ENCODE measurements at regions not wholly inside any gene's neighbourhood (a gene's known extent, or its start where the extent isn't known, plus 50 kb on each side); places are given as distances from the start of the nearest gene placed in this dataset.
"Not testable (repeated sequence)": the region's sequence is repeated elsewhere in the genome, so short reads cannot be mapped to it uniquely, and the experiment has no call there.

GRCh38 chr9:86491468-86492266, 137.5 kb upstream of the TUT7 start:
- DNase-seq (ENCODE audit: low read depth in 3 of 3), result no peak

- no peak for DNase-seq (ENCODE audit: low read depth in 3 of 3)
These were observed 134.6 kb upstream of the TUT7 start for GRCh38 chr9:86488794-86489193.

GRCh38 chr9:86488345-86488744, 134.1 kb upstream of the TUT7 start:
- no peak for DNase-seq (ENCODE audit: low read depth in 3 of 3)

GRCh38 chr9:86487838-86488233, 133.6 kb upstream of the TUT7 start:
- no peak for DNase-seq (ENCODE audit: low read depth in 3 of 3)

GRCh38 chr9:86486891-86487837, 133.0 kb upstream of the TUT7 start:
- no peak for DNase-seq (ENCODE audit: low read depth in 3 of 3)

- DNase-seq (ENCODE audit: low read depth in 3 of 3), result no peak
These were observed 131.1 kb upstream of the TUT7 start for GRCh38 chr9:86485359-86485758.

GRCh38 chr9:86483496-86483895, 129.3 kb upstream of the TUT7 start:
- no peak for DNase-seq (ENCODE audit: low read depth in 3 of 3)

GRCh38 chr9:86481466-86481865, 127.3 kb upstream of the TUT7 start:
- no peak for DNase-seq (ENCODE audit: low read depth in 3 of 3)

GRCh38 chr9:86475255-86475654, 121.0 kb upstream of the TUT7 start:
- DNase-seq (ENCODE audit: low read depth in 3 of 3), result not testable (repeated sequence)

GRCh38 chr9:86471171-86471815, 117.1 kb upstream of the TUT7 start:
- no peak for DNase-seq (ENCODE audit: low read depth in 3 of 3)

- no peak for DNase-seq (ENCODE audit: low read depth in 3 of 3)
These were observed 116.1 kb upstream of the TUT7 start for GRCh38 chr9:86470326-86470725.

GRCh38 chr9:86469476-86470250, 115.5 kb upstream of the TUT7 start:
- DNase-seq (ENCODE audit: low read depth in 3 of 3), result no peak

- no peak for DNase-seq (ENCODE audit: low read depth in 3 of 3)
These were observed 110.0 kb upstream of the TUT7 start for GRCh38 chr9:86464242-86464641.

- DNase-seq (ENCODE audit: low read depth in 3 of 3), result no peak
These were observed 106.2 kb upstream of the TUT7 start for GRCh38 chr9:86460216-86461002.

GRCh38 chr9:86459599-86460155, 105.5 kb upstream of the TUT7 start:
- DNase-seq (ENCODE audit: low read depth in 3 of 3), result no peak

GRCh38 chr9:86459191-86459590, 105.0 kb upstream of the TUT7 start:
- no peak for DNase-seq (ENCODE audit: low read depth in 3 of 3)

- DNase-seq (ENCODE audit: low read depth in 3 of 3), result no peak
These were observed 104.1 kb upstream of the TUT7 start for GRCh38 chr9:86458191-86458855.

GRCh38 chr9:86456416-86456815, 102.2 kb upstream of the TUT7 start:
- no peak for DNase-seq (ENCODE audit: low read depth in 3 of 3)

- no peak for DNase-seq (ENCODE audit: low read depth in 3 of 3)
These were observed 100.7 kb upstream of the TUT7 start for GRCh38 chr9:86454701-86455615.

All from stimulated activated CD4-positive, alpha-beta T cell treated with anti-CD3 and anti-CD28 coated beads, TNF-alpha, amount 100 ng/mL, for 24 hours (primary cell).